ENCODE measurements at regions not wholly inside any gene's neighbourhood (a gene's known extent, or its start where the extent isn't known, plus 50 kb on each side); places are given as distances from the start of the nearest gene placed in this dataset.

GRCh38 chr21:38950435-38951094, 144.8 kb downstream of the ETS2 start (continued):
- no peak for TF ChIP-seq CREM (IDR thresholded peaks at IDR 0.05; ENCODE audit: low read depth)
- no peak for TF ChIP-seq ZNF217 (IDR thresholded peaks at IDR 0.05)
- no peak for TF ChIP-seq TCF3 (IDR thresholded peaks at IDR 0.05; ENCODE audit: borderline replicate concordance, insufficient read depth, low read depth, low read length)
- TF ChIP-seq BACH1 (IDR thresholded peaks at IDR 0.05; ENCODE audit: borderline replicate concordance): no peak

- Histone ChIP-seq H3K4me2 (ENCODE audit: control insufficient read depth, insufficient read depth) (no peak overlapping the region), H3K79me2 (ENCODE audit: control insufficient read depth, insufficient read depth, low read length) (no peaks in the 10 kb centered on the region), H3K9me3 (replicated peaks; ENCODE audit: control insufficient read depth, insufficient read depth, low read length) (no peaks in the 10 kb centered on the region; the same call in 2 of the 3 replicates), H3K4me3 (no peak overlapping the region), H3K4me1 (ENCODE audit: control insufficient read depth, insufficient read depth, low read length) (no peaks in the 10 kb centered on the region), H3K27ac (ENCODE audit: control insufficient read depth, insufficient read depth) (no peak overlapping the region), H3K9ac (ENCODE audit: control insufficient read depth, insufficient read depth, low read length) (no peak overlapping the region), H4K20me1 (ENCODE audit: control insufficient read depth, insufficient read depth) (no peaks in the 10 kb centered on the region), H3K36me3 (ENCODE audit: control insufficient read depth in 2 of 2, insufficient read depth in 2 of 2, low read length in 1 of 2) (no peaks in the 10 kb centered on the region), H2AFZ (ENCODE audit: control insufficient read depth, low read depth, low read length) (no peak overlapping the region), H3K27me3 (replicated peaks in 1 of 2; ENCODE audit: control insufficient read depth in 2 of 2, insufficient read depth in 2 of 2, low read length in 1 of 2) (no peaks in the 10 kb centered on the region)
- DNase-seq (ENCODE audit: low read depth, low spot score): no peak
- ChIA-PET CTCF (no interaction called here), SMC1A (ENCODE audit: uncharacterized antibody, unreplicated experiment) (interaction anchor here (1.1 kb wide), 1 partner anchor 142 kb away, joined by 3 read pairs; no protein-coding TSS in a partner anchor), RAD21 (ENCODE audit: unreplicated experiment) (no interaction called here), POLR2A (no interaction called here)
- no peak for ATAC-seq
- intact Hi-C loops (cut with micrococcal nuclease; ENCODE audit: unreplicated experiment): no loop called here
- no peak for FAIRE-seq
- in situ Hi-C loops (cut with MboI): no loop called here
- 0% methylated on average over 1 of the region's 1 CpG for WGBS (ENCODE audit: insufficient coverage, insufficient replicate concordance, low lambda C conversion rate, missing lambda C conversion rate)
- no TSS peak for BruUV-seq (replicated peaks)
- TF ChIP-seq KDM1A (IDR thresholded peaks at IDR 0.05; ENCODE audit: borderline replicate concordance): no peak
- no peak for TF ChIP-seq ZZZ3 (IDR thresholded peaks at IDR 0.05; ENCODE audit: control insufficient read depth, insufficient read length, low read depth)
- TF ChIP-seq ETV6 (conservative IDR thresholded peaks at IDR 0.05 in 1 of 2, IDR thresholded peaks at IDR 0.05 in 1 of 2; ENCODE audit: borderline replicate concordance in 1 of 2, low read depth in 1 of 2): no peak
- no peak for TF ChIP-seq E2F4 (IDR thresholded peaks at IDR 0.05; ENCODE audit: low read depth, low read length)
- TF ChIP-seq HCFC1 (IDR thresholded peaks at IDR 0.05; ENCODE audit: low read length): no peak
- TF ChIP-seq PML (IDR thresholded peaks at IDR 0.05; ENCODE audit: low read length): no peak
Observed at GRCh38 chr21:38949070-38949380, 143.3 kb downstream of the ETS2 start.

All from GM12878 (cell line).